Liver (tissue), 8 donors: ENCODE measurements at regions not wholly inside any gene's neighbourhood (a gene's known extent, or its start where the extent isn't known, plus 50 kb on each side); places are given as distances from the start of the nearest gene placed in this dataset.
A peak's percentile ranks its signal among the peaks of the same experiment; 100 is the strongest.

Experiments
- DNase-seq: peaks from one replicate; pipeline ENCODE4 v3.0.0-alpha.2; 2017; ENCODE audit warnings: low spot score
- H3K27ac ChIP-seq, 2 donors: one replicate each; pipeline ENCODE4 v1.7.0; 2013; ENCODE audit warnings: inconsistent platforms in 2 of 2, low read length in 2 of 2, control low read depth in 1 of 2, low read depth in 1 of 2, mild to moderate bottlenecking in 1 of 2
- H3K27me3 ChIP-seq, 4 donors: one replicate each; pipeline versions ENCODE4 v1.6.1 to v1.7.0; 2013; ENCODE audit warnings: low read length in 3 of 4, inconsistent platforms in 1 of 4, mild to moderate bottlenecking in 1 of 4, moderate library complexity in 1 of 4; ENCODE audit not compliant: control insufficient read depth in 4 of 4, insufficient read depth in 4 of 4
- H3K36me3 ChIP-seq, 4 donors: one replicate each; pipeline versions ENCODE4 v1.6.1 to v1.7.0; 2013; ENCODE audit warnings: low read length in 3 of 4, mild to moderate bottlenecking in 3 of 4, low read depth in 1 of 4, moderate library complexity in 1 of 4; ENCODE audit not compliant: control insufficient read depth in 4 of 4, insufficient read depth in 3 of 4
- H3K4me1 ChIP-seq, 4 donors: one replicate each; pipeline versions ENCODE4 v1.6.1 to v1.7.0; 2013; ENCODE audit warnings: low read length in 3 of 4, mild to moderate bottlenecking in 3 of 4, moderate library complexity in 1 of 4; ENCODE audit not compliant: control insufficient read depth in 4 of 4, insufficient read depth in 4 of 4
- H3K4me3 ChIP-seq, 3 donors: one replicate each; pipeline versions ENCODE4 v1.6.1 to v1.7.0; 2013; ENCODE audit warnings: low read length in 3 of 3, control low read depth in 1 of 3, low read depth in 1 of 3, mild to moderate bottlenecking in 1 of 3
- H3K9ac ChIP-seq, 2 donors: one replicate each; pipeline ENCODE4 v1.7.0; 2013; ENCODE audit warnings: low read length in 2 of 2, mild to moderate bottlenecking in 2 of 2, moderate library complexity in 2 of 2, control low read depth in 1 of 2, low read depth in 1 of 2
- H3K9me3 ChIP-seq, 4 donors: one replicate each; pipeline versions ENCODE4 v1.6.1 to v1.7.0; 2013; ENCODE audit warnings: low read length in 3 of 4; ENCODE audit not compliant: control insufficient read depth in 4 of 4
- FOXA1 ChIP-seq: IDR thresholded peaks from 2 replicates; pipeline ENCODE4 v1.6.1; 2016; ENCODE audit warnings: antibody characterized with exemption
- HNF4A ChIP-seq, 2 donors: conservative IDR thresholded peaks; 2 replicates each; pipeline ENCODE4 v1.6.1; 2016; ENCODE audit warnings: antibody characterized with exemption in 2 of 2, mild to moderate bottlenecking in 2 of 2
- JUND ChIP-seq, 2 donors: IDR thresholded peaks; 2 replicates each; pipeline ENCODE4 v1.6.1; 2016; ENCODE audit warnings: antibody characterized with exemption in 2 of 2
- RAD21 ChIP-seq, 2 donors: IDR thresholded peaks; 2 replicates each; pipeline ENCODE4 v1.6.1; 2016; ENCODE audit warnings: antibody characterized with exemption in 2 of 2, mild to moderate bottlenecking in 2 of 2
- RXRA ChIP-seq, 2 donors: IDR thresholded peaks; 2 replicates each; pipeline ENCODE4 v1.6.1; 2017 to 2018; ENCODE audit warnings: antibody characterized with exemption in 2 of 2, mild to moderate bottlenecking in 1 of 2
- SP1 ChIP-seq: IDR thresholded peaks from 2 replicates; pipeline ENCODE4 v1.6.1; 2018; ENCODE audit warnings: antibody characterized with exemption, mild to moderate bottlenecking
- TAF1 ChIP-seq: conservative IDR thresholded peaks from 2 replicates; pipeline ENCODE4 v1.6.1; 2016; ENCODE audit warnings: antibody characterized with exemption, mild to moderate bottlenecking
- YY1 ChIP-seq: IDR thresholded peaks from 2 replicates; pipeline ENCODE4 v1.6.1; 2016; ENCODE audit warnings: antibody characterized with exemption, mild to moderate bottlenecking
- WGBS: extraction: QIAGEN DNeasy Blood & Tissue Kit; methylation state at CpG from one replicate; pipeline ENCODE4 v1.1.7; 2013; 5-methylcytosine and 5-hydroxymethylcytosine counted together
- TF ChIP-seq, protein P1 (sequence below): IDR thresholded peaks from 2 replicates; pipeline ENCODE4 v1.6.1; 2016; ENCODE audit warnings: antibody characterized with exemption, mild to moderate bottlenecking
- TF ChIP-seq, protein P2 (sequence below): IDR thresholded peaks from 2 replicates; pipeline ENCODE4 v1.6.1; 2016; ENCODE audit warnings: antibody characterized with exemption
- TF ChIP-seq, protein P3 (sequence below): IDR thresholded peaks from 2 replicates; pipeline ENCODE4 v1.6.1; 2016; ENCODE audit warnings: antibody characterized with exemption
- TF ChIP-seq, protein P4 (sequence below): fragments of 150-350 bp; IDR thresholded peaks from 2 replicates; pipeline ENCODE4 v1.5.1; 2017; ENCODE audit warnings: improper control_type of control experiment, low read depth, low read length; ENCODE audit not compliant: missing input control
- donor health status: healthy.
- donor health status: healthy.
- donor health status: healthy.
- donor health status: healthy.
- donor health status: healthy.

DNA sequence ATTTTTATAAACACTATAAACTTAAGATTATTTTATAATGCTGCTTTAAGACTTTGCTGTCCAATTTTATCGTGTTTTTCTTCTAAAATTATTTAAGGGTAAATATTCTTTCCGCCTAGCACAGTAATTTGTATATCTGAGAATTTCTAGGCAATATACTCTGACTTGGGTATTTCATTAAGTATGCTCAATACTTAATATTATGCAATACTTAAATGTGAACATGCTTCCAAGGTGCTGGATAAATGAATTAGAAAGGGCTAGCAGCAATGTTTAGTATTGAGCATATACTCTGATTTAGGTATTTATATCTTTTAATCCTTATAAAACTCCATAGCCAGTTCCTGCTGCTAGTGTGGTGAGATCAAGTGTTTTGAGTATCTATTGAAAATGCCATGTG lies 60.3 kb upstream of the ANO3 start:
- Histone ChIP-seq H3K9me3 (no peaks in the 10 kb centered on the region), H3K4me3 (no peak overlapping the region), H3K4me1 (no peaks in the 10 kb centered on the region), H3K27ac (no peak overlapping the region), H3K27me3 (no peaks in the 10 kb centered on the region), H3K9ac (no peak overlapping the region), H3K36me3 (no peaks in the 10 kb centered on the region)
- DNase-seq = no peak
- TF ChIP-seq SP1 (no peak), RAD21 (IDR thresholded peaks at IDR 0.05) (no peak), TAF1 (no peak), FOXA1 (no peak), YY1 (no peak), HNF4A (conservative IDR thresholded peaks at IDR 0.05) (no peak)
- TF ChIP-seq, protein P1, sequence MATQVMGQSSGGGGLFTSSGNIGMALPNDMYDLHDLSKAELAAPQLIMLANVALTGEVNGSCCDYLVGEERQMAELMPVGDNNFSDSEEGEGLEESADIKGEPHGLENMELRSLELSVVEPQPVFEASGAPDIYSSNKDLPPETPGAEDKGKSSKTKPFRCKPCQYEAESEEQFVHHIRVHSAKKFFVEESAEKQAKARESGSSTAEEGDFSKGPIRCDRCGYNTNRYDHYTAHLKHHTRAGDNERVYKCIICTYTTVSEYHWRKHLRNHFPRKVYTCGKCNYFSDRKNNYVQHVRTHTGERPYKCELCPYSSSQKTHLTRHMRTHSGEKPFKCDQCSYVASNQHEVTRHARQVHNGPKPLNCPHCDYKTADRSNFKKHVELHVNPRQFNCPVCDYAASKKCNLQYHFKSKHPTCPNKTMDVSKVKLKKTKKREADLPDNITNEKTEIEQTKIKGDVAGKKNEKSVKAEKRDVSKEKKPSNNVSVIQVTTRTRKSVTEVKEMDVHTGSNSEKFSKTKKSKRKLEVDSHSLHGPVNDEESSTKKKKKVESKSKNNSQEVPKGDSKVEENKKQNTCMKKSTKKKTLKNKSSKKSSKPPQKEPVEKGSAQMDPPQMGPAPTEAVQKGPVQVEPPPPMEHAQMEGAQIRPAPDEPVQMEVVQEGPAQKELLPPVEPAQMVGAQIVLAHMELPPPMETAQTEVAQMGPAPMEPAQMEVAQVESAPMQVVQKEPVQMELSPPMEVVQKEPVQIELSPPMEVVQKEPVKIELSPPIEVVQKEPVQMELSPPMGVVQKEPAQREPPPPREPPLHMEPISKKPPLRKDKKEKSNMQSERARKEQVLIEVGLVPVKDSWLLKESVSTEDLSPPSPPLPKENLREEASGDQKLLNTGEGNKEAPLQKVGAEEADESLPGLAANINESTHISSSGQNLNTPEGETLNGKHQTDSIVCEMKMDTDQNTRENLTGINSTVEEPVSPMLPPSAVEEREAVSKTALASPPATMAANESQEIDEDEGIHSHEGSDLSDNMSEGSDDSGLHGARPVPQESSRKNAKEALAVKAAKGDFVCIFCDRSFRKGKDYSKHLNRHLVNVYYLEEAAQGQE = no peak
- TF ChIP-seq, protein P2, sequence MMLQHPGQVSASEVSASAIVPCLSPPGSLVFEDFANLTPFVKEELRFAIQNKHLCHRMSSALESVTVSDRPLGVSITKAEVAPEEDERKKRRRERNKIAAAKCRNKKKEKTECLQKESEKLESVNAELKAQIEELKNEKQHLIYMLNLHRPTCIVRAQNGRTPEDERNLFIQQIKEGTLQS = no peak
- WGBS = 68% methylated on average over 2 of the region's 2 CpGs

DNA sequence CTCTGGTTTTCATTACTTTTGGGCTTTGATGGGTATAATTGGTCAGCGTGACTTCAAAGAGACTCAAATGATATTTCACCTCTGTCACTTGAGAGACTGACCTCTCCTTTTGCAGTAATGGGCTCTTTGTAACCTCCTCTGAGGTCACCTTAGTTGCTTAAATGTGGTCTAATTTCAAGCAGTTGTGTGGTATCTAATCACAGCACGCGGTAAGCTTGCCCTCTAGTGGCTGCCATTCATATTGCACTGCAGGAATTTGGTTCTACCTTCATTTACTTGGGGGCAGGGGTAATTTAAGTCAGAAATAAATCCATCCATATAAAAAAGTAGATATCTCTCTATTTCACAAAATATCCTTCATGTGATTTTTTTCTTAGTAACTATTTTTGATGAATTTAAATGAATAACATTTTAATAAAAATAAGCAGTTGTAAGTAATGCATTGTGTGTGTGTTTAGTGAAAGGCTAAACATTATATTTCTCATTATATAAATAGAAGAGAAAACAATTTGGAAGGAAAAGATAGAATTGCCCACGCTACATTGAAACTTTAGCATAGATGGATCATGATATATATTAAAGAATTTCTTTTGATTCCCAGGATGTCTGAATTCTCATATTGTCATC lies 55.0 kb upstream of the ANO3 start:
- Histone ChIP-seq H3K9me3 (no peaks in the 10 kb centered on the region), H3K4me1 (peaks cover 0 to 2% (median 0%) of the 10 kb centered on the region in 4 donors), H3K27me3 (no peaks in the 10 kb centered on the region), H3K9ac (no peak overlapping the region), H3K27ac (no peak overlapping the region), H3K36me3 (no peaks in the 10 kb centered on the region), H3K4me3 (no peak overlapping the region)
- TF ChIP-seq, protein P3, sequence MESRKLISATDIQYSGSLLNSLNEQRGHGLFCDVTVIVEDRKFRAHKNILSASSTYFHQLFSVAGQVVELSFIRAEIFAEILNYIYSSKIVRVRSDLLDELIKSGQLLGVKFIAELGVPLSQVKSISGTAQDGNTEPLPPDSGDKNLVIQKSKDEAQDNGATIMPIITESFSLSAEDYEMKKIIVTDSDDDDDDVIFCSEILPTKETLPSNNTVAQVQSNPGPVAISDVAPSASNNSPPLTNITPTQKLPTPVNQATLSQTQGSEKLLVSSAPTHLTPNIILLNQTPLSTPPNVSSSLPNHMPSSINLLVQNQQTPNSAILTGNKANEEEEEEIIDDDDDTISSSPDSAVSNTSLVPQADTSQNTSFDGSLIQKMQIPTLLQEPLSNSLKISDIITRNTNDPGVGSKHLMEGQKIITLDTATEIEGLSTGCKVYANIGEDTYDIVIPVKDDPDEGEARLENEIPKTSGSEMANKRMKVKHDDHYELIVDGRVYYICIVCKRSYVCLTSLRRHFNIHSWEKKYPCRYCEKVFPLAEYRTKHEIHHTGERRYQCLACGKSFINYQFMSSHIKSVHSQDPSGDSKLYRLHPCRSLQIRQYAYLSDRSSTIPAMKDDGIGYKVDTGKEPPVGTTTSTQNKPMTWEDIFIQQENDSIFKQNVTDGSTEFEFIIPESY = no peak
- TF ChIP-seq JUND (IDR thresholded peaks at IDR 0.05) (no peak), HNF4A (conservative IDR thresholded peaks at IDR 0.05) (no peak), RXRA (IDR thresholded peaks at IDR 0.05) (peak in 1 of 2 donors; percentile 43), RAD21 (IDR thresholded peaks at IDR 0.05) (peak; percentile 86 to 93)
- TF ChIP-seq, protein P4, sequence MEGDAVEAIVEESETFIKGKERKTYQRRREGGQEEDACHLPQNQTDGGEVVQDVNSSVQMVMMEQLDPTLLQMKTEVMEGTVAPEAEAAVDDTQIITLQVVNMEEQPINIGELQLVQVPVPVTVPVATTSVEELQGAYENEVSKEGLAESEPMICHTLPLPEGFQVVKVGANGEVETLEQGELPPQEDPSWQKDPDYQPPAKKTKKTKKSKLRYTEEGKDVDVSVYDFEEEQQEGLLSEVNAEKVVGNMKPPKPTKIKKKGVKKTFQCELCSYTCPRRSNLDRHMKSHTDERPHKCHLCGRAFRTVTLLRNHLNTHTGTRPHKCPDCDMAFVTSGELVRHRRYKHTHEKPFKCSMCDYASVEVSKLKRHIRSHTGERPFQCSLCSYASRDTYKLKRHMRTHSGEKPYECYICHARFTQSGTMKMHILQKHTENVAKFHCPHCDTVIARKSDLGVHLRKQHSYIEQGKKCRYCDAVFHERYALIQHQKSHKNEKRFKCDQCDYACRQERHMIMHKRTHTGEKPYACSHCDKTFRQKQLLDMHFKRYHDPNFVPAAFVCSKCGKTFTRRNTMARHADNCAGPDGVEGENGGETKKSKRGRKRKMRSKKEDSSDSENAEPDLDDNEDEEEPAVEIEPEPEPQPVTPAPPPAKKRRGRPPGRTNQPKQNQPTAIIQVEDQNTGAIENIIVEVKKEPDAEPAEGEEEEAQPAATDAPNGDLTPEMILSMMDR = peak; percentile 95
- 4% methylated on average over 4 of the region's 4 CpGs for WGBS
- peak; percentile 46 for DNase-seq
